KMS-11 (cell line): ENCODE measurements at regions not wholly inside any gene's neighbourhood (a gene's known extent, or its start where the extent isn't known, plus 50 kb on each side); places are given as distances from the start of the nearest gene placed in this dataset.

ENCODE experiments used
- H2AFZ ChIP-seq: fragments of 200-600 bp; sonication (generic); 2 replicates; pipeline ENCODE4 v1.6.1; 2016; ENCODE audit warnings: antibody characterized with exemption, mixed run types, low read depth
- H3K27ac ChIP-seq: fragments of 200-600 bp; sonication (generic); 2 replicates; pipeline ENCODE4 v1.6.1; 2016; ENCODE audit warnings: mild to moderate bottlenecking, mixed run types
- H3K27me3 ChIP-seq: fragments of 200-600 bp; sonication (generic); 2 replicates; pipeline ENCODE4 v1.6.1; 2017; ENCODE audit warnings: mild to moderate bottlenecking, low read depth, mixed run types, moderate library complexity; ENCODE audit not compliant: insufficient read depth
- H3K36me3 ChIP-seq: fragments of 200-600 bp; sonication (generic); 2 replicates; pipeline ENCODE4 v1.6.1; 2017; ENCODE audit warnings: mild to moderate bottlenecking, mixed run types; ENCODE audit not compliant: insufficient read depth
- H3K4me1 ChIP-seq: fragments of 200-600 bp; sonication (generic); 2 replicates; pipeline ENCODE4 v1.6.1; 2016; ENCODE audit warnings: mild to moderate bottlenecking, low read depth, mixed run types; ENCODE audit not compliant: poor library complexity, severe bottlenecking
- H3K4me2 ChIP-seq: fragments of 200-600 bp; sonication (generic); 2 replicates; pipeline ENCODE4 v1.7.0; 2016; ENCODE audit warnings: mild to moderate bottlenecking, mixed run types
- H3K4me3 ChIP-seq: fragments of 200-600 bp; sonication (generic); IDR thresholded peaks from 2 replicates; pipeline ENCODE4 v1.6.1; 2017; ENCODE audit warnings: low read depth, low read length, mixed read lengths; ENCODE audit not compliant: insufficient read depth
- H3K79me2 ChIP-seq: fragments of 200-600 bp; sonication (generic); 2 replicates; pipeline ENCODE4 v1.6.1; 2016; ENCODE audit warnings: low read depth, mixed run types; ENCODE audit not compliant: insufficient read depth
- H3K9ac ChIP-seq: fragments of 200-600 bp; sonication (generic); 2 replicates; pipeline ENCODE4 v1.6.1; 2016; ENCODE audit warnings: mild to moderate bottlenecking, mixed run types
- H4K20me1 ChIP-seq: fragments of 200-600 bp; sonication (generic); 2 replicates; pipeline ENCODE4 v1.6.1; 2016; ENCODE audit warnings: mild to moderate bottlenecking, mixed run types; ENCODE audit not compliant: insufficient read depth
- TF ChIP-seq, protein P1 (sequence below): fragments of 200-600 bp; sonication (generic); conservative IDR thresholded peaks from 2 replicates; pipeline ENCODE4 v1.6.1; 2017; ENCODE audit warnings: low read depth, mild to moderate bottlenecking, antibody characterized with exemption, low read length, moderate library complexity, mixed read lengths

DNA sequence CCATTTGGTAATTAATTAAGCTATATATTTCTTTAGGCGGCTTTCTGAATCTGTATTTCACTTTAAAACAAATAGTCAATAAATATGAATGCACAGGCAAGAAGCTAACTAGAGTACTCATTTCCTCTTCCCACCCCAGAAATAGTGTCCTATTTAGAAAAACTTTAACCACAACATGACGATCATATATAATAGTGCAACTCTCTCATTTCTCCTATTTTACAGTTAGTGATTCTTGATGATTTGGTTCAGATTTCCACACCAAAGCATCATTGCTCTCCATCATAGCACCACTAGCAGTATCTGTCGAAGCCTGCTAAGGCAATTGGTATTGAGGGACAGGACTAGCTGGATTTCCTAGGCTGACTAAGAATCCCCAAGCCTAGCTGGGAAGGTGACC lies 184.0 kb upstream of the GALNTL6 start:
- Histone ChIP-seq H3K4me3 (no peak overlapping the region), H3K36me3 (no peaks in the 10 kb centered on the region), H4K20me1 (no peaks in the 10 kb centered on the region), H3K79me2 (no peaks in the 10 kb centered on the region), H3K4me2 (no peak overlapping the region), H3K4me1 (no peaks in the 10 kb centered on the region), H3K27me3 (no peaks in the 10 kb centered on the region), H3K9ac (no peak overlapping the region), H3K27ac (no peak overlapping the region), H2AFZ (no peak overlapping the region)
- TF ChIP-seq, protein P1, sequence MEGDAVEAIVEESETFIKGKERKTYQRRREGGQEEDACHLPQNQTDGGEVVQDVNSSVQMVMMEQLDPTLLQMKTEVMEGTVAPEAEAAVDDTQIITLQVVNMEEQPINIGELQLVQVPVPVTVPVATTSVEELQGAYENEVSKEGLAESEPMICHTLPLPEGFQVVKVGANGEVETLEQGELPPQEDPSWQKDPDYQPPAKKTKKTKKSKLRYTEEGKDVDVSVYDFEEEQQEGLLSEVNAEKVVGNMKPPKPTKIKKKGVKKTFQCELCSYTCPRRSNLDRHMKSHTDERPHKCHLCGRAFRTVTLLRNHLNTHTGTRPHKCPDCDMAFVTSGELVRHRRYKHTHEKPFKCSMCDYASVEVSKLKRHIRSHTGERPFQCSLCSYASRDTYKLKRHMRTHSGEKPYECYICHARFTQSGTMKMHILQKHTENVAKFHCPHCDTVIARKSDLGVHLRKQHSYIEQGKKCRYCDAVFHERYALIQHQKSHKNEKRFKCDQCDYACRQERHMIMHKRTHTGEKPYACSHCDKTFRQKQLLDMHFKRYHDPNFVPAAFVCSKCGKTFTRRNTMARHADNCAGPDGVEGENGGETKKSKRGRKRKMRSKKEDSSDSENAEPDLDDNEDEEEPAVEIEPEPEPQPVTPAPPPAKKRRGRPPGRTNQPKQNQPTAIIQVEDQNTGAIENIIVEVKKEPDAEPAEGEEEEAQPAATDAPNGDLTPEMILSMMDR: no peak

DNA sequence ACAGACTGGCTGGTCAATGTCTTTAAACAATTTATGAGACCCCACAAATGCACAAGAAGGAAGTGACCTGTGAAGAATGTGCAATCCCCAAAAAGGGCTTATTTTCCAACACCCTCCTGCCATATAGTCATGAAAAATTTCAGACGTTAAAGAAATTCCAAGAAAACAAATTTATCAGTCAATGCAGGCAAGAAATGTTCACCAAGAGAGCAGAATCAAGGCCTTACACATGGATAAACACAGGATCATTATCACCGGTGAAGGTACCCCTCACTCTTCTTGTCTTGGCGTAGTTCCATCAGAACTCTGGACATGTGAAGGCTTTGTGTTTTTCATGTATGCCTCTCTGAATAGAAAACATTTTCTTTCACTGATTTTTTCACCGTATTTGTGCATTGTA lies 186.7 kb upstream of the GALNTL6 start:
- no peaks in the 10 kb centered on the region for H3K27me3 ChIP-seq
- H2AFZ ChIP-seq: no peak overlapping the region
- H3K4me2 ChIP-seq: no peak overlapping the region
- no peaks in the 10 kb centered on the region for H3K4me1 ChIP-seq
- no peak overlapping the region for H3K9ac ChIP-seq
- H4K20me1 ChIP-seq: no peaks in the 10 kb centered on the region
- H3K79me2 ChIP-seq: no peaks in the 10 kb centered on the region
- H3K4me3 ChIP-seq: no peak overlapping the region
- H3K27ac ChIP-seq: no peak overlapping the region
- TF ChIP-seq, protein P1: no peak
- no peaks in the 10 kb centered on the region for H3K36me3 ChIP-seq

DNA sequence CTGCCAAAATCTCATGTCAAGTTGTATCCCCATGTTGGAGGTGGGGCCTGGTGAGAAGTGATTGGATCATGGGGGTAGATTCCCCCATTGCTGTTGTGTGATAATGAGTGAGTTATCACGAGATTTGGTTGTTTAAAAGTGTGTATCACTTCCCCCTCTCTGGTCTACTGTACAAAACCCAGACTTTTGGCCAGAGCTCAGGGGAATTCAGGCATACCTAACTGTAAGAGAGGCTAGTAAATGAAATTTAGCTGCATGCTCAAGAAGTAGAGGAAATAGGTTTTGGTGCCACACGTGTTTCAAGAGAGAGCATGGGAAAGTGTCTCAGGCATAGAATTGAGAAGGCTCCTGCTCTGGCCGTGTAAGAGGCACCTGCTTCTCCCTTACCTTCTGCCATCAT lies 190.5 kb upstream of the GALNTL6 start:
- Histone ChIP-seq H4K20me1 (no peaks in the 10 kb centered on the region), H3K27me3 (no peaks in the 10 kb centered on the region), H3K4me3 (no peak overlapping the region), H3K4me1 (no peaks in the 10 kb centered on the region), H3K79me2 (no peaks in the 10 kb centered on the region), H3K27ac (no peak overlapping the region), H3K9ac (no peak overlapping the region), H3K36me3 (no peaks in the 10 kb centered on the region), H3K4me2 (no peak overlapping the region), H2AFZ (no peak overlapping the region)
- TF ChIP-seq, protein P1: no peak

- H3K4me1 ChIP-seq: no peaks in the 10 kb centered on the region
- no peak overlapping the region for H3K4me2 ChIP-seq
- TF ChIP-seq, protein P1: no peak
- H3K4me3 ChIP-seq: no peak overlapping the region
- H3K9ac ChIP-seq: no peak overlapping the region
- H3K36me3 ChIP-seq: no peaks in the 10 kb centered on the region
- H3K79me2 ChIP-seq: no peaks in the 10 kb centered on the region
- no peak overlapping the region for H2AFZ ChIP-seq
- no peak overlapping the region for H3K27ac ChIP-seq
- H3K27me3 ChIP-seq: no peaks in the 10 kb centered on the region
- no peaks in the 10 kb centered on the region for H4K20me1 ChIP-seq
These were observed 191.6 kb upstream of the GALNTL6 start for GRCh38 chr4:171621646-171622045.
